ENCODE measurements at regions not wholly inside any gene's neighbourhood (a gene's known extent, or its start where the extent isn't known, plus 50 kb on each side); places are given as distances from the start of the nearest gene placed in this dataset.

DNA sequence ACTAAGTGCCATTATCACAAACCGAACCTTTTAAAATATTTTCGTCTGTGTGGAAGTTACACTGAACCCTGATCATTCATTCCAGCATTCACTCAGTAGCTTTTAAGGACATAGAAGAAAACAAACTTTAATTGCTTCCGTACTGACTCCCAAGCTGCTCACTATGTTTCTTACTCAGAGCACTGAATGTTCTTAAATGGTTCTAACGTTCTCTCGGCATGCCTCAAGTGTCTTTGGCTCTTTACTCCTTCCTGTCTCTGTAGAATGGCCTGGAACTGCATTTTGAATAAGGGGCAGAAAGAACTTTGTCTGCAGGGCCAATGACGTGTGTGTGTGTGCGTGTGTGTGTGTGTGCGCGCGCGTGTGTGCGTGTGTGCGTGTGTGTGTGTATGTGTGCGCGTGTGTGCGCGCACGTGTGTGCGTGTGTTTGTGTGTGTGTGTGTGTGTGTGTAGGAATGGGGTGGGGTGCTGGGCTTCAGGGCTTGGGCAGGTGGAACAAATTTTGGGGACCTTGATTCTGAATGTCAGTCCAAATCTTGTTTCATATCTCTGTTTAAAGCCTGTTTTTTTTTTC, 50.5 kb upstream of the PAQR3 start:
- TF ChIP-seq EZH2 (IDR thresholded peaks at IDR 0.05; ENCODE audit: insufficient read depth, low read length): no peak
- TF ChIP-seq, protein P1, sequence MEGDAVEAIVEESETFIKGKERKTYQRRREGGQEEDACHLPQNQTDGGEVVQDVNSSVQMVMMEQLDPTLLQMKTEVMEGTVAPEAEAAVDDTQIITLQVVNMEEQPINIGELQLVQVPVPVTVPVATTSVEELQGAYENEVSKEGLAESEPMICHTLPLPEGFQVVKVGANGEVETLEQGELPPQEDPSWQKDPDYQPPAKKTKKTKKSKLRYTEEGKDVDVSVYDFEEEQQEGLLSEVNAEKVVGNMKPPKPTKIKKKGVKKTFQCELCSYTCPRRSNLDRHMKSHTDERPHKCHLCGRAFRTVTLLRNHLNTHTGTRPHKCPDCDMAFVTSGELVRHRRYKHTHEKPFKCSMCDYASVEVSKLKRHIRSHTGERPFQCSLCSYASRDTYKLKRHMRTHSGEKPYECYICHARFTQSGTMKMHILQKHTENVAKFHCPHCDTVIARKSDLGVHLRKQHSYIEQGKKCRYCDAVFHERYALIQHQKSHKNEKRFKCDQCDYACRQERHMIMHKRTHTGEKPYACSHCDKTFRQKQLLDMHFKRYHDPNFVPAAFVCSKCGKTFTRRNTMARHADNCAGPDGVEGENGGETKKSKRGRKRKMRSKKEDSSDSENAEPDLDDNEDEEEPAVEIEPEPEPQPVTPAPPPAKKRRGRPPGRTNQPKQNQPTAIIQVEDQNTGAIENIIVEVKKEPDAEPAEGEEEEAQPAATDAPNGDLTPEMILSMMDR (IDR thresholded peaks at IDR 0.05; ENCODE audit: insufficient read depth, low read depth, low read length): no peak

Data from astrocyte (in vitro differentiated cells and primary cell).